T-helper 1 cell treated with Interleukin-12 subunit alpha and Interleukin-12 subunit beta and Interleukin-4 antibody, amounts not matched to agents 30 ng/mL and 1 ng/mL, for 36 hours (primary cell): ENCODE measurements at regions not wholly inside any gene's neighbourhood (a gene's known extent, or its start where the extent isn't known, plus 50 kb on each side); places are given as distances from the start of the nearest gene placed in this dataset.

Experiments used
- intact Hi-C: fragments of 100-400 bp; cut with micrococcal nuclease; formaldehyde crosslinking; loops from one replicate; pipeline ENCODE4 v1.15.1; 2024

DNA sequence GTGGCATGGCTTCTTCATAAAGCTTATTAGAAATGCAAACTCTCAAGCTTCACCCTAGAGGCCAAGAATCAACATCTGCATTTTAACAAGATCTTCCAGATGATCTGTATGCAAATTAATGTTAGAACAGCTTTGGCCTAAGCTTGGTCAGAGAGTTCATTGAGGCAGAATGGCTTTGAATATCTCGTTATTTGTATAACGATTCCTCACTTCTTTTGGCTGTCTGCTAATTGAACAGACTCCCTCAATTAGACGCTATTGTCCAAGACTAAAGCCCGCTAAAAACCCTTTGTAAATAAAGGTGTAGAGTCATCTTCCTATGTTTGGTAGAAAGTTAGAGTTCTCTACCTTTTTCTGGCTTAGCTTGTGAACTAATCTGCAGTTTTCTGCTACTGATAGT lies 1453.7 kb downstream of the CDH8 start:
- intact Hi-C loops: no loop called here

DNA sequence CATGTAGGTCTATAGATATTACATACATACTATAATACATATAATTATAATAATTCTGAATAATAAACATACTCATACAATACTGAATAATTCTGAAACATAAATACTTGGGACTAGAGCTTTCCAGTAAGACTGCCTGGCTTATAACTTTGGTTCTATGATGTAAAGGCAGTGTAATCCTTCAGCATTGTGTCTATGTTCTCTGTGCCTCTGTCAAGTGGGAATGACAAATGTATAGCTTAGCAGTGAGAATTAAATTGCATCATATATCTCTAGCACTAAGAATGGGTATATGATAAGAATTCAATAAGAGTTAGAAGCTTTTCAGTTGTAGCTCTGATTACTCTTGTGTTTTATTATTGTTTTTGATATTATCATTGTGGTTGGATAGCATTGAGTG lies 1469.3 kb downstream of the CDH8 start:
- intact Hi-C loops: no loop called here

- intact Hi-C loops: no loop called here
Measured at GRCh38 chr16:60564588-60564987, 1471.7 kb downstream of the CDH8 start.

- intact Hi-C loops: no loop called here
Measured at GRCh38 chr16:60563166-60563565, 1473.1 kb downstream of the CDH8 start.

DNA sequence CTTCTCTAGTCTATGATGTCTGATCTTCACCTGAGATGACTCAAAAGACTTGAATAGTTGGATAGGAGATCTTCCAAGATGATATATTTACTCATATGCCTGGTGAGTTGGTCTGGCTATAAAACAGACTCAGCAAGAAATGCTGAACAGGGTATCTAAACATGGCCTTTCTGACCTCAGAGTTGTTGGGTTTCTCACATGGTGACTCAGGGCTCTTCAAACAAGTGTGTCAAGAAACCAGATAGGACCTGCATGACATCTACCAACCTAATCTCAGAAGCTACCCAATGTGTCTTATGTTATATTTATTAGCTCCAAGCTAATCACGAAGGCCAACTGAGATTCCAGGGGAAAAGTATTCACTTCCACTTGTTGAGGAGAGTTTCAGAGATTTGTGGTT lies 1477.3 kb downstream of the CDH8 start:
- intact Hi-C loops: no loop called here

DNA sequence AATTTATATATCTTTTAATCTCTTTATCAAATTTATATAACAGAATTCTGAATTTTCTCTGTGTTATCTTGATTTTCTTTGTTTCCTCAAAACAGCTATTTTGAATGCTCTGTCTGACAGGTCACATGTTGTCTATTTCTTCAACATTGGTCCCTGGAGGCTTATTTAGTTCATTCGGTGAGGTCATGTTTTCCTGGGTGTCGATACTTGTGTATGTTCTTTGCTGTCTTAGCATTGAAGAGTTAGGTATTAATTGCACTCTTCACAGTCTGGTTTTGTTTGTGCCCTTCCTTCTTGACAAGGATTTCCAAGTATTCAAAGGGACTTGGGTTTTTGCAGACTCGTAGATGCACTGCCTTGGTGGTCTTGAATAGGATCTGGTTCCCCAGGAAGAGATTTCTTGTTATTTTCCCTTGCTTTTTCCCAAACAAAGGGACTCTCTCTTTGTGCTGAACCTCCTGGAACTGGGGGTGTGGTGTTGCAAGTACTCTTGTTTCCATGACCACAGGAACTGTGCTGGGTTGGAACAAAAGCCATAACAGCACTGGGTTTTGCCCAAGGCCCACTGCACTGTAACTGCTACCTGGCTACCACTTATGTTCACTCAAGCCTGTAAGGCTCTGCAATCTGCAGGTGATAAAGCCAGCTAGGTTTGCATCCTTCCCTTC lies 1483.0 kb downstream of the CDH8 start:
- intact Hi-C loops: no loop called here

- intact Hi-C loops: no loop called here
Measured at GRCh38 chr16:60541535-60541934, 1494.7 kb downstream of the CDH8 start.

GRCh38 chr16:60510941-60511340 lies 1525.3 kb downstream of the CDH8 start:
- intact Hi-C loops: no loop called here

GRCh38 chr16:60510208-60510607 lies 1526.0 kb downstream of the CDH8 start:
- intact Hi-C loops: no loop called here

DNA sequence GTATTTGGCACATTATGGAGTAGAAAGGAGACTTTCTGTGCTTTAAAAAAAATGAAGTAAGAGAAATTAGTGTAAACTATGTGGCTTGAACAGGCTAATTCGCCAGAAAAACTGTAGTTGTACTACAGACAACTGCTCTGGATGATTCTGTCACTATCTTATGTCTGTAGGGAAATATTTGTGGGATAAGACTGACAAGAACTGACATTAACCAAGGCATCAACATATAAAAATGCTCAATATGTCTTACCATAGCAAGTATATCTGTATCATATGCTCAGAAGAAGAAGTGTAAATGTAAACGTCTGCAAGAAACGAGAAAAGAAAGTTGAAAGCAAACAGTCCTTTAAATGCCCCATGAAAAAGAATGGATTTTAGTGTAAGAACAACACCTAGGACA lies 1545.0 kb downstream of the CDH8 start:
- intact Hi-C loops: no loop called here

GRCh38 chr16:60485872-60486489 lies 1550.3 kb downstream of the CDH8 start:
- intact Hi-C loops: no loop called here

DNA sequence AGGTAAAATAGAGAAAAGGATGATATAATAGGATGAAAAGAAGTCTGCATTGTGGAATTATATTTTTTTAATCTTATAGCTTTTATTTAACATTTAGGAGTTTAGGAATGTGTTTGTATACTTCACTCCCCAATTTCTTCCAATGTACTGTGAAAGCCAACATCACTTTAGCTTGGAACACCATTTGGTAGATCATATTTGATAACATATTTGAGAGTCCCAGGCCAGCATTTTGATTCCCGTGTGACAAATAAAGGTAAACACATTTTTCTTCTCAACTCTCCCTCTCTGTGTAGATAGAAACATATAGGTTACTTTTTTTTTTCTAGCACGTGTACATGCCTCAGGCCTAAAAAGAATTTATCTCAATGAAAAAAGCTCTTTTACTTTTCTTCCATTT lies 1551.3 kb downstream of the CDH8 start:
- intact Hi-C loops: no loop called here

- intact Hi-C loops: no loop called here
Measured at GRCh38 chr16:60481591-60481990, 1554.6 kb downstream of the CDH8 start.

GRCh38 chr16:60478810-60479209 lies 1557.4 kb downstream of the CDH8 start:
- intact Hi-C loops: no loop called here

- intact Hi-C loops: no loop called here
Measured at GRCh38 chr16:60463986-60464385, 1572.3 kb downstream of the CDH8 start.

GRCh38 chr16:60459463-60459862 lies 1576.8 kb downstream of the CDH8 start:
- intact Hi-C loops: no loop called here

DNA sequence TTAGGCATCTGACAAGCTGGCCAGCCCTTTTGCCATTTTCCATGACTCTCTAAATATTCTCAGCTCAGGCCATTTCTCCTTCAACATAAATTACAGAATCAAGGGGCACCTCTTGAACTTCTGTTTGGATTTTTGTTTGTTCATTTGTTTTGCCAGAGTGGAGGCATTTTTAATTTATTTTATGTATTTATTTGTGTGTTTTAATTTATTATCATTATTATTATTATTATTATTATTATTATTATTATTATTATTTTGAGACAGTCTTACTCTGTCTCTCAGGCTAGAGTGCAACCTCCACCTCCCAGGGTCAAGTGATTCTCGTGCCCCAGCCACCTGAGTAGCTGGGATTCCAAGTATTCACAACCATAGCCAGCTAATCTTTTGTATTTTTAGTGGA lies 1578.0 kb downstream of the CDH8 start:
- intact Hi-C loops: no loop called here

GRCh38 chr16:60452646-60453045 lies 1583.6 kb downstream of the CDH8 start:
- intact Hi-C loops: no loop called here

GRCh38 chr16:60438894-60439293 lies 1597.3 kb downstream of the CDH8 start:
- intact Hi-C loops: no loop called here

DNA sequence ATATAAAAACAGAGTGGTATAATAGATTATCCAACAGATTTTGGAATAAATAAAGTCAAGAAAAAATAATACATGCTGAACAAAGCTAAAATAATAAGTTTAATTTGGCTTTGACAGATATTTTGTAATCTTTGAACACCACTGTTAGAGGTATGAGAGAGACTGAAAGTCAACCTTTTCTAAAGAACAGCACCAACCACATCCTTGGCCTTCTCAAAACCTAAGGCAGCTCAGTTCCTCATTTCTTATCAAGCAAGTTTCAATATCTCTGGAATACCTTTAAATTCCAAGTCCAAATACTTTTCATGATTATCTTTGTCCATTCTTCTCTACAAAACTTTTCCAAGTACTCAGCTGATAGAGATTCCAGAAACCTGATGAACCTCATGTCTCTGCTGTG lies 1603.8 kb downstream of the CDH8 start:
- intact Hi-C loops: no loop called here

DNA sequence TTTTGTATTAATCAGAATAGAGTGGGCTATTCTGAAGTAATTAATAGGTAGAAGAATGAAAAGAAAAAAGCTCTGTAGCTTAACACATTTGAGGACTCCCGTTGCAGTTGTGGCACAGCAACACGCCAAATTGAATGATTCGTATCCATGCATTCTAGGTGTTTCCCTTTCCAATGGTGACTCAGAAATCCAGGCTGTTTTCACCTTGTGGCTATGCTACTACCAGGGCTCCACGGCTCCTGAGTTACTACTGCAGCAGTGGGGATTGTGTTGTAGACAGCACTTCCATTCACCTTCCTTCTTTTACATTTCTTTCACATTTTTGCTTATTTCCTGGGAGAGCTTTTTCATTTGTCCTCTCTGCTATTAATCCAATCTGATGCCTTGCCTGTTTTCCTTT lies 1616.4 kb downstream of the CDH8 start:
- intact Hi-C loops: no loop called here

- intact Hi-C loops: no loop called here
Measured at GRCh38 chr16:60414613-60415012, 1621.6 kb downstream of the CDH8 start.

DNA sequence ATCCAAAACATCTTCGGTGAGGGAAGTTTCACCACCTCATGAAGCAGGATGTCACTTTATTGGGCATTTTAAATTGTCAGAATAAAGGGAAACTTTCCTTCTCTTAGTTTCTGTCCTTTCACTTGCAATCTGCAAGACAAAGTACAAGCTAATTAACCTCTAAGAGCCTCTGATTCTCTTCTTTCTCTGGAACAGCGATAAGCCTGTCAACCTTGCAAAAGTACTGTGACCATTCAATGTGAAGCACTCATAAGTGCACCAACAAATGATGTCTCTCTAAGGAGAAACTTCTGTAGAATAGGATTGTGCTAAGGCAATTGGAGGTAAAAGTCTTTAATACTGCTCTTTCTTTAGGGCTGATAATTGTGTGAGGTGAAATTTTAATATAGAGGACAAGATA lies 1622.3 kb downstream of the CDH8 start:
- intact Hi-C loops: no loop called here
